HG03457 (cell line): ENCODE measurements at regions not wholly inside any gene's neighbourhood (a gene's known extent, or its start where the extent isn't known, plus 50 kb on each side); places are given as distances from the start of the nearest gene placed in this dataset.
"Not testable (repeated sequence)": the region's sequence is repeated elsewhere in the genome, so short reads cannot be mapped to it uniquely, and the experiment has no call there.

Experiments used
- ATAC-seq: cut with Tn5 transposase; IDR thresholded peaks from one replicate; pipeline ENCODE4 v1.9.1; 2021; ENCODE audit warnings: moderate number of reproducible peaks; ENCODE audit not compliant: unreplicated experiment

GRCh38 chr6:121593011-121593641, 157.7 kb downstream of the GJA1 start:
- ATAC-seq: no peak

GRCh38 chr6:121594053-121594452, 158.6 kb downstream of the GJA1 start:
- no peak for ATAC-seq

DNA sequence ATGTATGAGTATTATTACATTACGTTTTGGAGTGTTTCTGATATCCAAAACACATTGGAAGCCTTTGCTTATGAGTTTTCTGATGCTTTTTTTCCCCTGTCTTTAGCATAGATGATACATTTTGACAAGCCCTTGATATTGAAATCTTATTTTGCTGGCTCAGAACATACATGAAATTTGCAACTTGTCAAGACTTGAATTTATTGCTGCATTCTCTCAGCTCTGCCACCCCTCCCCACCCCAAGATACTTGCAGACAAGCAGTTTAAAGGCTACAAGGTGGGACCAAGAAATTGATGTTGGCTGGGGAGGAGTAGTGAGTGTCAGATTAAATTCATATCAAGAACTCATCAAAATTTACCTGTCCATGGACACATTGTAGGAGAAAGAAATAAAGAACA, 160.2 kb downstream of the GJA1 start:
- ATAC-seq: no peak

- no peak for ATAC-seq
Measured at GRCh38 chr6:121596441-121596840, 161.0 kb downstream of the GJA1 start.

DNA sequence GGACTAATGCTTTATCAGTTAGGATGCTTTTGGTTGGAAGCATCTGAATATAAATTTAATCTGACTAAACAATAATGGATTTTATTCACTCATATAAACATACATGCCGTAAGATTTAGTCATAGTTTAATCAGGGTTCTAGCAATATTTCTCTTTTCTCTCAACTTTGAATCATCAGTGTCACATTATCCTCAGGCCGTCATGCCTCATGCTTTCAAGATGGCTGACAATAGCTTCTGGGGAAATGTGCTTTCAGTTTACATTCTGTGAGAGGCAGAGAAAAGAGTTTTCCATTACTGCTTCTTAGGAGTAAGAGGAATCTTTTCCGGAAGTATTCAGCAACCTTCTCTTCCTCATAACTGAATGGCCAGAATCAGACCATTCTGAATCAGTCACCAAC, 162.2 kb downstream of the GJA1 start:
- ATAC-seq: no peak

- not testable (repeated sequence) for ATAC-seq
Measured at GRCh38 chr6:121599331-121599730, 163.9 kb downstream of the GJA1 start.

GRCh38 chr6:121600389-121601168, 165.1 kb downstream of the GJA1 start:
- ATAC-seq: no peak

- no peak for ATAC-seq
Measured at GRCh38 chr6:121603486-121603885, 168.0 kb downstream of the GJA1 start.

DNA sequence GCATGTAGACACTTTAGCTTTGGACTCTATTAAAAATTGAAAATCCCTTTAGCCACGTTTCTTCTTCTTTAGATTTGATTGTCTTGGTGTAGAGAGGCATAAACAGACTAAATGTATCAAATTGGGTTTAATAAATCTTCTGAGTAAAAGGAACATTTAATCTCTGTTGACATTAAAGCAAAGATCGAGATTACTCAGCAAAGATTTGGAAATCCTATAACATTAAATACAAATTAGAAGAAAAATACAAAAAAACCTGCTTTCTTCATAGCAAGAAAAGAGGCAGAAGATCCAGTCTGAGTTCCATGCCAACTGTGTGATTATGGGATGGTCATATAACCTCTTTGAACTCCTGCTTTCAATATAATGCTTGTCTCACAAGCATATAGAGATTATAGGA, 172.3 kb downstream of the GJA1 start:
- ATAC-seq: no peak

DNA sequence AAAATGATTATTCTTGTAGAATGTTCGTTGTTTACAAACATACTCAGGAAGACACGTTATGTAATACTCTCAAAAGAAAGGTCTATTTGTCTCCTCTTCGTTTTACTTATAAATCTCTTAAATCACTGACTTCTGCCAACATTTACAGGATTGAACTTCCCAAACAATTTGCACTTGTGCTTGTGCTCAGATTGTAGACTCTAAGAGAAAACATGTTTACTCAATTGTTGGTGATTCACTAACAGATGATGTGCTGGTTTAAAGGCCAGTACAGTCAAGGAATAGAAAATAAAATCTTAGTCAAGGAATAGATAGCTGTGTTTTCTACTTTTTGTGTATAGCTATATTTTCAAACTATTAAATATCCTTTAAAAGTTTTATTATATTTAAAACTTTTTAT, 172.8 kb downstream of the GJA1 start:
- no peak for ATAC-seq

DNA sequence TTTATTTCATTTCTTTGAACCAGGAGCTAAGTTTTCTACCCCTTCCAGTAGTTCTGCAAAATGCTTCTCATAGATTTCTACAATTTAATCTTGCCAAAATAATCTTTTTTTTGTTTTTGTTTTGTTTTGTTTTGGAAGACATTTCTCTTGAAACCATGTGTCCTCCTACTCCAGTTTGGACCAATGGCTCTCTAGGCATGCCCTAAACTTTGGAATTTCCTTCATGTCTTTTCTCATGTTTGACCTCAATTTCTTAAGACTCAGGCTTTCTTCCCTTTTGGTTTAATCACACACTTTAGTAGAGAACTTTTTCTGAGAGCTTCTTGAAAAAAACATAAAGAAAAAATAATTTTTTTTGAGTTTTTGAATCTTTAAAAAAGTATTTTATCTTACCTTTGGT, 173.8 kb downstream of the GJA1 start:
- ATAC-seq: no peak

GRCh38 chr6:121612927-121613326, 177.5 kb downstream of the GJA1 start:
- ATAC-seq: no peak

GRCh38 chr6:121614115-121614514, 178.7 kb downstream of the GJA1 start:
- ATAC-seq: no peak

GRCh38 chr6:121615493-121615892, 180.0 kb downstream of the GJA1 start:
- no peak for ATAC-seq

DNA sequence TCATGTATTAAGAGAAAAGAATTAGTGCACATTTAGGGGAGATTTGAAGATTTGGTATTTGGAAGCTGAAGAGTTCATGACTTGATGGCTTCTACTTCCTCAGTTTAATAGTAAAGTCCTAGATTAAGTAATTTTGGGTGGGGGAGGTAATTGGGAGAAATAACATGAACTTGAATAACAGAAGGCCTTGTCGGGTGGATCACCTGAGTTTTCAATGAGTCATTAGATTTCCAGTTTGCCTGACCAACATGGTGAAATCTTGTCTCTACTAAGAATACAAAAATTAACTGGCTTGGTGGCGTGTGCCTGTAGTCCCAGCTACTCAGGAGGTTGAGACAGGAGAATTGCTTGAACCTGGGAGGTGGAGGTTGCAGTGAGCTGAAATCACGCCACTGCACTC, 181.0 kb downstream of the GJA1 start:
- ATAC-seq: no peak

GRCh38 chr6:121617388-121617787, 181.9 kb downstream of the GJA1 start:
- ATAC-seq: no peak

DNA sequence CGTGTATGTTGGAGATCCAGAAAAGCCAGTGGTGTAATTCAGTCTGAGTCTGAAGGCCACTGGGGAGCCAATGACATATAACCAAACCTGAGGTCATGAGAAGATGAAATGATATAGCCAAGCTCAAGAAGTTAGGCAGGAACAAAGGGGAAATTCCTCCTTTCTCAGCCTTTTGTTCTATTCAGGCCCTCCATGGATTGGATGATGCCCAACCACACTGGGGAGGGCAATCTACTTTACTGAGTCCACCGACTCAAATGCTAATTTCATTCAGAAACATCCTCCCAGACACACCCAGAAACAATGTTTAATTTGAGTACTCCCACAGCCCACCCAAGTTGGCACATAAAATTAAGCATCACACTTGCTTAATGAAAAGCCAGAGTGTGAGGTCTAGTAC, 183.6 kb downstream of the GJA1 start:
- no peak for ATAC-seq

- no peak for ATAC-seq
Measured at GRCh38 chr6:121619987-121620740, 184.7 kb downstream of the GJA1 start.

GRCh38 chr6:121627761-121628160, 192.3 kb downstream of the GJA1 start:
- no peak for ATAC-seq

- no peak for ATAC-seq
Measured at GRCh38 chr6:121630716-121631115, 195.3 kb downstream of the GJA1 start.

GRCh38 chr6:121631752-121632151, 196.3 kb downstream of the GJA1 start:
- ATAC-seq: not testable (repeated sequence)

DNA sequence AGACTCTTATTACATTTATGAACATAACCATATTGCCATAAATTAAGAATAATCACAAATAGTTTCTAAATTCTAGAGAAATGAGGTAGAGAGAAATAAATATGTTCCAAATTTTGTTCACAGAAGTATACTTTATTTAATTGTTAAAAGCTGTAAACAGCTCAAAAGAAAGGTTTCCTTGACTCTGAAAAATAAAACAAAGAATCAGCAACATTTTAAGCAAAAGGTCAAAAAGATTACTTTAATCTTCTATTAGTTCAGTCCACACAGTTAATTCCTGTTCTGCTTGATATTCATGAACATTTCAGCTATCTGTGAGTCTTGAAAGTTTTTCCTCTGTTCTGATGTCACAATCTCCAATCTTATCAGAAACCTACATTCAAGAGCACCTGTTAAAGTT, 197.9 kb downstream of the GJA1 start:
- ATAC-seq: no peak
